Panc1 (cell line): ENCODE measurements at regions not wholly inside any gene's neighbourhood (a gene's known extent, or its start where the extent isn't known, plus 50 kb on each side); places are given as distances from the start of the nearest gene placed in this dataset.

Source experiments
- ATAC-seq: fragments of 200-7000 bp; cut with Tn5 transposase; 2 replicates; pipeline ENCODE4 v1.9.1; 2020; ENCODE audit warnings: mild to moderate bottlenecking, moderate library complexity
- BruUV-seq: library from RNA; stranded (reverse); fragments of 400-500 nt; replicated peaks from 2 replicates; lab custom pipeline; 2021; lab: Mats Ljungman, UMichigan
- CTCF ChIA-PET: fragments of 300-600 bp; sonication (Branson Sonifier 250); formaldehyde crosslinking; loops from one replicate; lab custom pipeline; 2022; ENCODE audit warnings: antibody characterized with exemption; lab: Charles Lee
- POLR2A ChIA-PET: fragments of 300-600 bp; sonication (Branson Sonifier 250); formaldehyde crosslinking; loops from one replicate; lab custom pipeline; 2022; ENCODE audit warnings: antibody characterized with exemption; lab: Charles Lee
- DNase-seq: peaks from one replicate; pipeline ENCODE4 v3.0.0-alpha.2; 2010; ENCODE audit warnings: low read depth, low spot score
- H3K27ac ChIP-seq: 2 replicates; pipeline ENCODE4 v1.5.1; 2011; ENCODE audit warnings: mild to moderate bottlenecking, low read length, inconsistent platforms
- H3K27me3 ChIP-seq: fragments of 200-500 bp; sonication (Bioruptor generic); 2 replicates; pipeline ENCODE4 v1.6.0; 2014; ENCODE audit warnings: low read length, inconsistent platforms; ENCODE audit not compliant: control insufficient read depth, insufficient read depth
- H3K36me3 ChIP-seq: fragments of 200-500 bp; sonication (Bioruptor generic); 2 replicates; pipeline ENCODE4 v1.5.1; 2014; ENCODE audit warnings: inconsistent platforms, mild to moderate bottlenecking, low read length, moderate library complexity; ENCODE audit not compliant: control insufficient read depth, insufficient read depth
- H3K4me1 ChIP-seq: 2 replicates; pipeline ENCODE4 v1.5.1; 2011; ENCODE audit warnings: inconsistent platforms, mild to moderate bottlenecking, low read length, moderate library complexity; ENCODE audit not compliant: control insufficient read depth, insufficient read depth
- H3K4me3 ChIP-seq, 2 experiments: 2 replicates each; pipeline ENCODE4 v1.5.1; 2011 to 2012; ENCODE audit warnings: low read depth in 2 of 2, low read length in 2 of 2, mild to moderate bottlenecking in 2 of 2, inconsistent platforms in 1 of 2, moderate library complexity in 1 of 2
- H3K9me3 ChIP-seq: fragments of 200-500 bp; sonication (Bioruptor generic); 2 replicates; pipeline ENCODE4 v1.5.1; 2014; ENCODE audit warnings: low read depth, mild to moderate bottlenecking, inconsistent platforms, low read length, moderate library complexity; ENCODE audit not compliant: control insufficient read depth, insufficient read depth
- CTCF ChIP-seq: fragments of 450-650 bp; IDR thresholded peaks from 2 replicates; pipeline ENCODE4 v1.5.1; 2017; ENCODE audit warnings: mild to moderate bottlenecking
- POLR2AphosphoS5 ChIP-seq: IDR thresholded peaks from 2 replicates; pipeline ENCODE4 v1.6.1; 2012; ENCODE audit warnings: mild to moderate bottlenecking, low read depth, low read length, moderate library complexity
- REST ChIP-seq, 2 experiments: IDR thresholded peaks; 2 replicates each; pipeline ENCODE4 v1.6.1; 2011 to 2012; ENCODE audit warnings: low read depth in 2 of 2, control low read depth in 1 of 2, low read length in 1 of 2, mild to moderate bottlenecking in 1 of 2, moderate library complexity in 1 of 2; ENCODE audit not compliant: insufficient read depth in 1 of 2
- SIN3A ChIP-seq: IDR thresholded peaks from 2 replicates; pipeline ENCODE4 v1.6.1; 2012; ENCODE audit warnings: low read depth, mild to moderate bottlenecking, low read length, moderate library complexity, borderline replicate concordance; ENCODE audit not compliant: insufficient read depth
- TCF7L2 ChIP-seq: IDR thresholded peaks from 2 replicates; pipeline ENCODE4 v1.6.1; 2011; ENCODE audit warnings: mild to moderate bottlenecking, low read depth, low read length, inconsistent platforms
- in situ Hi-C: cut with HindIII; loops from 2 replicates; pipeline ENCODE4 v1.10.0; 2016; ENCODE audit warnings: low sequenced_read_pairs, low pct_unique_long_range_greater_than_20kb
- intact Hi-C: fragments of 100-400 bp; cut with micrococcal nuclease; formaldehyde crosslinking; loops from one replicate; pipeline ENCODE4 v1.10.0; 2022; ENCODE audit not compliant: unreplicated experiment

GRCh38 chr21:16708101-16708835 is 804.6 kb upstream of the CXADR start:
- CTCF ChIA-PET = no interaction called here
- Histone ChIP-seq H3K36me3 (no peaks in the 10 kb centered on the region), H3K27ac (no peak overlapping the region), H3K4me3 (no peak overlapping the region), H3K9me3 (no peaks in the 10 kb centered on the region), H3K27me3 (no peaks in the 10 kb centered on the region), H3K4me1 (no peaks in the 10 kb centered on the region)
- DNase-seq = no peak
- TF ChIP-seq REST (IDR thresholded peaks at IDR 0.05; ENCODE audit: insufficient read depth in 1 of 2, low read depth in 2 of 2, low read length in 1 of 2) (no peak), CTCF (no peak), SIN3A (no peak), POLR2AphosphoS5 (no peak), TCF7L2 (no peak)
- BruUV-seq = no TSS peak
- POLR2A ChIA-PET = no interaction called here
- ATAC-seq = no peak
- in situ Hi-C loops = no loop called here
- intact Hi-C loops = no loop called here

- no peak overlapping the region for H3K27ac ChIP-seq
- BruUV-seq = no TSS peak
- intact Hi-C loops = no loop called here
- no peaks in the 10 kb centered on the region for H3K9me3 ChIP-seq
- no peak for TF ChIP-seq SIN3A
- TF ChIP-seq POLR2AphosphoS5 = no peak
- no peak for TF ChIP-seq TCF7L2
- no peak for TF ChIP-seq REST (IDR thresholded peaks at IDR 0.05; ENCODE audit: insufficient read depth in 1 of 2, low read depth in 2 of 2, low read length in 1 of 2)
- TF ChIP-seq CTCF = no peak
- ChIA-PET CTCF (no interaction called here), POLR2A (no interaction called here)
- H3K4me3 ChIP-seq = no peak overlapping the region
- DNase-seq = no peak
- no peaks in the 10 kb centered on the region for H3K36me3 ChIP-seq
- no peaks in the 10 kb centered on the region for H3K4me1 ChIP-seq
- in situ Hi-C loops = no loop called here
- no peak for ATAC-seq
- no peaks in the 10 kb centered on the region for H3K27me3 ChIP-seq
Observed at GRCh38 chr21:16709866-16710550, 802.8 kb upstream of the CXADR start.
